ENCODE measurements at regions not wholly inside any gene's neighbourhood (a gene's known extent, or its start where the extent isn't known, plus 50 kb on each side); places are given as distances from the start of the nearest gene placed in this dataset.

- no peak for DNase-seq
Observed at GRCh38 chr4:41859087-41859486, 76.1 kb upstream of the TMEM33 start.

- DNase-seq, result no peak
Observed at GRCh38 chr4:41857226-41857641, 78.0 kb upstream of the TMEM33 start.

- DNase-seq, result no peak
Observed at GRCh38 chr4:41856797-41857196, 78.4 kb upstream of the TMEM33 start.

GRCh38 chr4:41853973-41854372 is 81.3 kb upstream of the TMEM33 start:
- DNase-seq, result no peak

GRCh38 chr4:41852229-41852628 is 83.0 kb upstream of the TMEM33 start:
- DNase-seq, result no peak

- no peak for DNase-seq
Observed at GRCh38 chr4:41851621-41852020, 83.6 kb upstream of the TMEM33 start.

- DNase-seq, result no peak
Observed at GRCh38 chr4:41844327-41844726, 90.9 kb upstream of the TMEM33 start.

- no peak for DNase-seq
Observed at GRCh38 chr4:41839916-41840854, 91.7 kb upstream of the PHOX2B start.

GRCh38 chr4:41838590-41838989 is 90.1 kb upstream of the PHOX2B start:
- DNase-seq, result no peak

- no peak for DNase-seq
Observed at GRCh38 chr4:41835321-41835995, 86.9 kb upstream of the PHOX2B start.

- no peak for DNase-seq
Observed at GRCh38 chr4:41832961-41833360, 84.4 kb upstream of the PHOX2B start.

GRCh38 chr4:41822325-41822724 is 73.8 kb upstream of the PHOX2B start:
- DNase-seq, result no peak

- DNase-seq, result no peak
Observed at GRCh38 chr4:41820473-41820872, 71.9 kb upstream of the PHOX2B start.

GRCh38 chr4:41819621-41820020 is 71.1 kb upstream of the PHOX2B start:
- DNase-seq, result no peak

GRCh38 chr4:41815473-41815872 is 66.9 kb upstream of the PHOX2B start:
- DNase-seq, result no peak

GRCh38 chr4:41814565-41814964 is 66.0 kb upstream of the PHOX2B start:
- no peak for DNase-seq

- no peak for DNase-seq
Observed at GRCh38 chr4:41806807-41807206, 58.3 kb upstream of the PHOX2B start.

- no peak for DNase-seq
Observed at GRCh38 chr4:41802590-41802989, 54.1 kb upstream of the PHOX2B start.

GRCh38 chr4:41799126-41799525 is 50.6 kb upstream of the PHOX2B start:
- DNase-seq, result no peak

All from CD4-positive, alpha-beta T cell treated with Interleukin-1 beta for 1 hour (primary cell).